GM23248 (cell line): ENCODE measurements at regions not wholly inside any gene's neighbourhood (a gene's known extent, or its start where the extent isn't known, plus 50 kb on each side); places are given as distances from the start of the nearest gene placed in this dataset.

ENCODE experiments used
- DNase-seq: peaks from one replicate; pipeline ENCODE4 v3.0.0-alpha.2; 2015
- H2AFZ ChIP-seq: fragments of 200-600 bp; sonication (generic); 2 replicates; pipeline ENCODE4 v1.6.1; 2016; ENCODE audit warnings: antibody characterized with exemption
- H3F3A ChIP-seq: fragments of 200-600 bp; sonication (generic); 2 replicates; pipeline ENCODE4 v1.6.1; 2016; ENCODE audit warnings: mild to moderate bottlenecking, antibody characterized with exemption, mixed run types; ENCODE audit not compliant: insufficient read depth
- H3K27ac ChIP-seq: fragments of 200-600 bp; sonication (generic); 2 replicates; pipeline ENCODE4 v1.5.1; 2016; ENCODE audit warnings: mild to moderate bottlenecking
- H3K27me3 ChIP-seq: fragments of 200-600 bp; sonication (generic); replicated peaks from 2 replicates; pipeline ENCODE4 v1.6.1; 2016; ENCODE audit warnings: mild to moderate bottlenecking; ENCODE audit not compliant: insufficient read depth
- H3K36me3 ChIP-seq: fragments of 200-600 bp; sonication (generic); 2 replicates; pipeline ENCODE4 v1.6.1; 2016; ENCODE audit warnings: low read depth, mild to moderate bottlenecking
- H3K4me1 ChIP-seq: fragments of 200-600 bp; sonication (generic); 2 replicates; pipeline ENCODE4 v1.6.1; 2016; ENCODE audit warnings: mild to moderate bottlenecking; ENCODE audit not compliant: insufficient read depth
- H3K4me2 ChIP-seq: fragments of 200-600 bp; sonication (generic); one replicate; pipeline ENCODE4 v1.6.1; 2016; ENCODE audit warnings: mild to moderate bottlenecking; ENCODE audit not compliant: unreplicated experiment
- H3K4me3 ChIP-seq: fragments of 200-600 bp; sonication (generic); 2 replicates; pipeline ENCODE4 v1.5.1; 2016; ENCODE audit warnings: mild to moderate bottlenecking
- H3K79me2 ChIP-seq: fragments of 200-600 bp; sonication (generic); 2 replicates; pipeline ENCODE4 v1.6.1; 2016; ENCODE audit warnings: mild to moderate bottlenecking; ENCODE audit not compliant: insufficient read depth
- H3K9ac ChIP-seq: fragments of 200-600 bp; sonication (generic); 2 replicates; pipeline ENCODE4 v1.6.1; 2016; ENCODE audit warnings: mild to moderate bottlenecking
- H3K9me2 ChIP-seq: fragments of 200-600 bp; sonication (generic); 2 replicates; pipeline ENCODE4 v1.6.1; 2016; ENCODE audit warnings: mixed run types, mild to moderate bottlenecking, moderate library complexity; ENCODE audit not compliant: insufficient read depth
- H3K9me3 ChIP-seq: fragments of 200-600 bp; sonication (generic); one replicate; pipeline ENCODE4 v1.6.1; 2017; ENCODE audit warnings: low read depth
- H4K20me1 ChIP-seq: fragments of 200-600 bp; sonication (generic); 2 replicates; pipeline ENCODE4 v1.6.0; 2016; ENCODE audit not compliant: insufficient read depth
- EZH2 ChIP-seq: fragments of 200-600 bp; sonication (generic); IDR thresholded peaks from 2 replicates; pipeline ENCODE4 v1.6.1; 2018; ENCODE audit warnings: antibody characterized with exemption, mild to moderate bottlenecking; ENCODE audit not compliant: insufficient read depth, poor library complexity, severe bottlenecking
- EZH2phosphoT487 ChIP-seq: fragments of 200-600 bp; sonication (generic); IDR thresholded peaks from 2 replicates; pipeline ENCODE4 v1.6.1; 2018; ENCODE audit warnings: antibody characterized with exemption, moderate library complexity, mild to moderate bottlenecking, low read depth; ENCODE audit not compliant: insufficient read depth
- WGBS, 2 experiments: methylation state at CpG; one replicate each; pipeline ENCODE4 v1.1.6; 2015 to 2017; ENCODE audit warnings: low lambda C conversion rate in 2 of 2, low coverage in 1 of 2; ENCODE audit errors: missing lambda C conversion rate in 2 of 2; 5-methylcytosine and 5-hydroxymethylcytosine counted together
- in situ Hi-C: fragments of 300-500 bp; cut with MboI; formaldehyde crosslinking; loops from 2 replicates; pipeline ENCODE4 v1.15.0; 2020

DNA sequence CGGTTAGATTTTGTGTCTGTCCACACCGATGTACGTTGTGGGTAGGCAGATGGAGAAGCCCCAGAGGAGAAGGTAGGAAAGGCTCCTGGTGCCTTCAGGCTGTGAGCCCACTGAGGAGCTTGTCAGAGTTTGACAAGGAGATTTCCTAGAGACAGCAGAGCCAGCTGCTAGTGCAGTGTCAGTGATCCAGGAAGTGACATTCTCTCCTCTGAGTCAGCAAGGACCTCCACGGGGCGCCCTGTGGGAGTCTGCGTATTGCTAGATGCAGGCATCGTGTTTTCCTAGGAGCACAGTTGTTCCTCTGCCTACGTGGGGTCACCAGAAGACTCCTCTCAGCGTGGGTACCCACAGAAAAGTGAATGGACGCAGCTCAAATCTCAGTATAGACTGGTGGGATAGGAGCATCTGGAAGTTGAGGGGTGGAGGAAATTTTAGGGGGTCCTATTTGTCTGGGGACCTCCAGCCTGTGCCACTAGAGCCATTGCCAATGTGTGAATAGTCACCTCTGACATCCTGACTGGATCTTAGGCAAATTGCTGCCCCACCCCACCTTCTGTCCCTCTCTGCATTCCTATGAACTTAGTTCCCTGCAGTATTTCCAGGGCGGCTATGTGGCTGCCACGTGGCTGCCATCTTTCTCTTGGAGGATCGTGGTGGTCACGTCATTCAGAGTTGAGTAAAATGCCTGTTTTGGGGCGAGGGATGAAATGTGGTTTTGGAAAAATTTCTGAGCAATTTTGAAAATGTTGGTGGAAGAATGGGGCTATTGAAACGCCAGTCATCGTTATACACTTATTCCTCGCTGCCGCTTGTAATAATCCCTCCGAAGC, 84.8 kb upstream of the KLHL25 start:
- Histone ChIP-seq H3F3A (no peaks in the 10 kb centered on the region), H3K4me2 (no peak overlapping the region), H3K27me3 (peaks cover 7% of the 10 kb centered on the region; the same call in 1 of the 2 replicates), H3K4me3 (no peak overlapping the region), H3K79me2 (no peaks in the 10 kb centered on the region), H3K4me1 (no peaks in the 10 kb centered on the region), H3K9ac (no peak overlapping the region), H2AFZ (no peak overlapping the region; the same call in 1 of the 2 replicates), H3K9me2 (no peaks in the 10 kb centered on the region), H3K36me3 (no peaks in the 10 kb centered on the region), H3K27ac (no peak overlapping the region), H3K9me3 (no peaks in the 10 kb centered on the region), H4K20me1 (no peaks in the 10 kb centered on the region)
- peak; percentile 46 for DNase-seq
- WGBS, 2 experiments = 35% methylated on average over 20 of the region's 20 CpGs
- in situ Hi-C loops = no loop called here
- TF ChIP-seq EZH2 (no peak), EZH2phosphoT487 (no peak)

GRCh38 chr15:85880501-85881190, 85.9 kb upstream of the KLHL25 start:
- no peaks in the 10 kb centered on the region for H3K4me1 ChIP-seq
- H3K27me3 ChIP-seq = no peaks in the 10 kb centered on the region; the same call in 1 of the 2 replicates
- no peak for TF ChIP-seq EZH2phosphoT487
- TF ChIP-seq EZH2 = no peak
- H2AFZ ChIP-seq = no peak overlapping the region
- no peaks in the 10 kb centered on the region for H3K36me3 ChIP-seq
- H3K4me2 ChIP-seq = no peak overlapping the region
- no peaks in the 10 kb centered on the region for H4K20me1 ChIP-seq
- no peak for DNase-seq
- in situ Hi-C loops = no loop called here
- no peaks in the 10 kb centered on the region for H3K79me2 ChIP-seq
- no peaks in the 10 kb centered on the region for H3K9me2 ChIP-seq
- no peaks in the 10 kb centered on the region for H3F3A ChIP-seq
- H3K9ac ChIP-seq = no peak overlapping the region
- no peaks in the 10 kb centered on the region for H3K9me3 ChIP-seq
- H3K27ac ChIP-seq = no peak overlapping the region
- no peak overlapping the region for H3K4me3 ChIP-seq
- 22 to 29% methylated on average over 7 of the region's 7 CpGs for WGBS, 2 experiments

DNA sequence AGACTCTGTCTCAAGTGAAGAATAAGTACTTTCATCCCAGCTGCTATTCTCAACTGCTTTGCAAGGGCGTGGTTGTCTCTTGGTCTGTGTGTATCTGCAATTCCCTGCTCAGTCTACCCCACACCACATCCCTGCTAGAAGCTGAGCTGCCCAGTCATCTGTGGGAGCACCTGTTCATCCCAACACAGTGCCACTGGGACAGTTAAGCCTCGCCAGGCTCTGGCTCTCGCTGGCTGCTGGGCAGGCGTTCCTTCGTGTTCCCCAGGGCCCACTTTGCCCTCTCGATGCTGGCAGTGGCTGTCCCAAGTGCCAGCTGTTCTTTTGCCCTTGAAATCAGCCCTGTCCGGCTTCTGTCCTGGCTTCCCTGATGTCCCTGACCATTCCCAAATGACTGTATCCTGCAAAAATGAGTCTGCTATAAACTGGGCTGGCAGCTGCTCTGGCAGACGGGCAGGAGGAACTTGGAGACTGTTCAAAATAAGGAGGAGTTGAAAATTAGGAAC, 91.6 kb upstream of the KLHL25 start:
- Histone ChIP-seq H3K4me2 (no peak overlapping the region), H3K27me3 (peaks cover 8% of the 10 kb centered on the region), H3K9ac (no peak overlapping the region), H3K4me1 (no peaks in the 10 kb centered on the region), H3K9me2 (no peaks in the 10 kb centered on the region), H4K20me1 (no peaks in the 10 kb centered on the region), H3K27ac (no peak overlapping the region), H2AFZ (no peak overlapping the region), H3K9me3 (no peaks in the 10 kb centered on the region), H3K4me3 (no peak overlapping the region), H3K79me2 (no peaks in the 10 kb centered on the region), H3F3A (no peaks in the 10 kb centered on the region), H3K36me3 (no peaks in the 10 kb centered on the region)
- WGBS, 2 experiments = 1 to 5% methylated on average over 8 of the region's 8 CpGs
- in situ Hi-C loops = no loop called here
- no peak for DNase-seq
- no peak for TF ChIP-seq EZH2
- TF ChIP-seq EZH2phosphoT487 = no peak

DNA sequence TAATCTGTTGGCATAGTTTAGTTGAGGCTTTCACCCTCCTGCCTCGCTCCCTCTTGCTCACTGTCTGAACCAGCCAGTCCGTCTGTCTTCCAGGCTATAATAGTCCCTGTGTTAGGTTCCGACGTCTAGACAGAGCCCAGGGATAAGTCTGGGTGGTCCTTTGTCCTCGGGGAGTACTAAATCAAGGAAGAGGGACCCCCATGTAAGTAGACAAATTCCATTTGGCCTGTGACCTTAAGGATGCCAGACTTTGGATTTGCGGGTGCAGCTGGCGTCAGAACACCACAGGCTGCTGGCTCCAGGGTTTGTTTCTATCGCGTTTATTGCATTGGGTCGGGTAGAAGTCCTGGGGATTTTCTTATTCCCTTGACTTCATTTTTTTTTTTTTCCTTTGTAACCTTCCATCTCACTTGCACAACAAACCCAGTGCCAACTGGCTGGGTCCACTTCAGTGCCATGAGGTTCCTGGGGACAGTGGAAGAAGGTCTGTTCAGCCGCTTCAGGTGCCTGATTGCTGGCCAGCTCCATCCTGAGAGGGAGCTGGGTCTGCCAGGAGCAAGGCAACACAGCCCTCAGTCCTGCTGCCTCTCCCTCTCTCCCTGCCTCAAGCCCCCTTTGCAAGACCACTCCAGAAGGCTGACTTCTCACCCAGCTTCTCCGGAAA, 95.4 kb upstream of the KLHL25 start:
- H3K4me2 ChIP-seq = no peak overlapping the region
- WGBS, 2 experiments = 21 to 28% methylated on average over 12 of the region's 12 CpGs
- TF ChIP-seq EZH2phosphoT487 (no peak), EZH2 (no peak)
- no peak overlapping the region for H3K27ac ChIP-seq
- no peaks in the 10 kb centered on the region for H3F3A ChIP-seq
- no peaks in the 10 kb centered on the region for H3K36me3 ChIP-seq
- H3K9me2 ChIP-seq = no peaks in the 10 kb centered on the region
- H3K79me2 ChIP-seq = no peaks in the 10 kb centered on the region
- H4K20me1 ChIP-seq = no peaks in the 10 kb centered on the region
- no peak overlapping the region for H3K4me3 ChIP-seq
- no peak for DNase-seq
- no peak overlapping the region for H2AFZ ChIP-seq
- H3K27me3 ChIP-seq = peaks cover 8% of the 10 kb centered on the region
- no peak overlapping the region for H3K9ac ChIP-seq
- H3K9me3 ChIP-seq = no peaks in the 10 kb centered on the region
- in situ Hi-C loops = no loop called here
- H3K4me1 ChIP-seq = no peaks in the 10 kb centered on the region
